Lower leg skin (tissue), 3 donors: ENCODE measurements at regions not wholly inside any gene's neighbourhood (a gene's known extent, or its start where the extent isn't known, plus 50 kb on each side); places are given as distances from the start of the nearest gene placed in this dataset.

Source experiments
- CTCF ChIP-seq, 3 donors: fragments of 450-650 bp; IDR thresholded peaks; one replicate each; pipeline ENCODE4 v1.5.1; 2016; ENCODE audit warnings: antibody characterized with exemption in 3 of 3, mild to moderate bottlenecking in 3 of 3, moderate library complexity in 2 of 3
- POLR2A ChIP-seq, 2 donors: fragments of 450-650 bp; IDR thresholded peaks; one replicate each; pipeline ENCODE4 v1.6.1; 2016 to 2017; ENCODE audit warnings: antibody characterized with exemption in 2 of 2, mild to moderate bottlenecking in 1 of 2, moderate library complexity in 1 of 2

- TF ChIP-seq CTCF (IDR thresholded peaks at IDR 0.05), result no peak
- TF ChIP-seq POLR2A (IDR thresholded peaks at IDR 0.05), result no peak
These were observed 268.1 kb downstream of the NSG2 start for GRCh38 chr5:174313615-174314014.
